GM06990 (cell line): ENCODE measurements at regions not wholly inside any gene's neighbourhood (a gene's known extent, or its start where the extent isn't known, plus 50 kb on each side); places are given as distances from the start of the nearest gene placed in this dataset.
"Not testable (repeated sequence)": the region's sequence is repeated elsewhere in the genome, so short reads cannot be mapped to it uniquely, and the experiment has no call there.

Experiments used
- DNase-seq: peaks from one replicate; pipeline ENCODE4 v3.0.0-alpha.2; 2011; ENCODE audit not compliant: insufficient read length; ENCODE audit errors: extremely low read depth
- H3K27me3 ChIP-seq: replicated peaks from 2 replicates; pipeline ENCODE4 v1.6.0; 2011; ENCODE audit warnings: low read length; ENCODE audit not compliant: control insufficient read depth, insufficient read depth
- H3K36me3 ChIP-seq: 2 replicates; pipeline ENCODE4 v1.5.1; 2011; ENCODE audit warnings: low read length; ENCODE audit not compliant: control insufficient read depth, insufficient read depth
- H3K4me3 ChIP-seq: replicated peaks from 2 replicates; pipeline ENCODE4 v1.5.1; 2011; ENCODE audit warnings: low read depth, mild to moderate bottlenecking, control low read depth, low read length
- CTCF ChIP-seq: IDR thresholded peaks from 2 replicates; pipeline ENCODE4 v1.5.1; 2011; ENCODE audit warnings: low read length, control low read depth, mild to moderate bottlenecking, inconsistent platforms; ENCODE audit not compliant: insufficient read depth, poor library complexity, severe bottlenecking

GRCh38 chr9:38127271-38127839 lies 58.3 kb upstream of the SHB start:
- no peak for DNase-seq
- H3K27me3 ChIP-seq = no peaks in the 10 kb centered on the region
- H3K4me3 ChIP-seq = no peak overlapping the region
- no peaks in the 10 kb centered on the region for H3K36me3 ChIP-seq
- no peak for TF ChIP-seq CTCF

GRCh38 chr9:38126730-38127129 lies 57.7 kb upstream of the SHB start:
- Histone ChIP-seq H3K4me3 (no peak overlapping the region), H3K36me3 (no peaks in the 10 kb centered on the region), H3K27me3 (no peaks in the 10 kb centered on the region)
- DNase-seq = no peak
- TF ChIP-seq CTCF = no peak

GRCh38 chr9:38125889-38126288 lies 56.9 kb upstream of the SHB start:
- no peak for TF ChIP-seq CTCF
- DNase-seq = no peak
- Histone ChIP-seq H3K27me3 (no peaks in the 10 kb centered on the region), H3K36me3 (no peaks in the 10 kb centered on the region), H3K4me3 (no peak overlapping the region)

- H3K27me3 ChIP-seq, H3K4me3 ChIP-seq, DNase-seq, H3K36me3 ChIP-seq: not testable (repeated sequence)
Measured at GRCh38 chr9:38123359-38123758, 54.3 kb upstream of the SHB start.

GRCh38 chr9:38120961-38121360 lies 51.9 kb upstream of the SHB start:
- no peak for TF ChIP-seq CTCF
- no peak for DNase-seq
- no peak overlapping the region for H3K4me3 ChIP-seq
- H3K27me3 ChIP-seq = no peaks in the 10 kb centered on the region
- H3K36me3 ChIP-seq = no peaks in the 10 kb centered on the region

- Histone ChIP-seq H3K4me3 (no peak overlapping the region), H3K27me3 (no peaks in the 10 kb centered on the region; the same call in 1 of the 2 replicates), H3K36me3 (no peaks in the 10 kb centered on the region)
- DNase-seq = no peak
- TF ChIP-seq CTCF = no peak
Measured at GRCh38 chr9:38119560-38120236, 50.7 kb upstream of the SHB start.
